ENCODE measurements at regions not wholly inside any gene's neighbourhood (a gene's known extent, or its start where the extent isn't known, plus 50 kb on each side); places are given as distances from the start of the nearest gene placed in this dataset.

GRCh38 chr2:156164091-156164720 lies 168.3 kb downstream of the NR4A2 start:
- DNase-seq, result no peak

- no peak for DNase-seq
Measured at GRCh38 chr2:156158808-156159207, 173.7 kb downstream of the NR4A2 start.

DNA sequence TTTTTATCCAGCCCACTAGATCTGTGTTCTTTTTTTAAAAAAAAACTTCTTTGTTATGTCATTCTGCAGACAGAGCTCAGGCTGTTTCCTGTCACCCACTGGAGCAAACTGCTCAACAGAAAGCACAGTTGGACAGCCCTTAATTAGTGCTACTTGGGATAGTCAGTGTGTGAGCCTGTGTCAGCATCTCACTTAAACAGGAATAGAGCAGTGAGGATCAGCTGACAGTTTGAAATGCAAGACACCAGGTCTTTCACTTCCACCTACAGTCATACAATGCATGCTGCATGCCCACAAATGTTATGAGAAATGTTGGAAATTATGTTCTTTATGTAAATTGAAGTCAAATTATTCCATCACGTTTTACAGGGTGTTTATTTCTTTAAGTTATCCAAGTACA lies 174.9 kb downstream of the NR4A2 start:
- DNase-seq, result no peak

GRCh38 chr2:156156580-156156979 lies 175.9 kb downstream of the NR4A2 start:
- no peak for DNase-seq

DNA sequence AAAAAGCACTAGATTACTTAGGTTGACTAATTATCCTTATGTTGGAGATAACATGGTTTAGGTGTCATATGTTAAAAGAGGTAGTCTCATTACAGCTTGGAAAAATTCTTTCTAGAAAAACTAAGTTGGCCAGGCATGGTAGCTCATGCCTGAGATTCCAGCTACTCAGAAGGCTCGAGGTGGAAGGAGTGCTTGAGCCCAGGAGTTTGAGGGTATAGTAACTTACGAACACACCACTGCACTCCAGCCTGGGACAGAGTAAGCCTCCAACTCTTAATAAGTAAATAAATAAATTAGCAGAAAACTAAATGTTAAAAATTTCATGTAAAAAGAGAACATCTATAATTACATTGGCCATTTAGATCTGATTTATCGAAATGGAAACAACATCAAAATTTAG lies 177.2 kb downstream of the NR4A2 start:
- DNase-seq, result no peak

DNA sequence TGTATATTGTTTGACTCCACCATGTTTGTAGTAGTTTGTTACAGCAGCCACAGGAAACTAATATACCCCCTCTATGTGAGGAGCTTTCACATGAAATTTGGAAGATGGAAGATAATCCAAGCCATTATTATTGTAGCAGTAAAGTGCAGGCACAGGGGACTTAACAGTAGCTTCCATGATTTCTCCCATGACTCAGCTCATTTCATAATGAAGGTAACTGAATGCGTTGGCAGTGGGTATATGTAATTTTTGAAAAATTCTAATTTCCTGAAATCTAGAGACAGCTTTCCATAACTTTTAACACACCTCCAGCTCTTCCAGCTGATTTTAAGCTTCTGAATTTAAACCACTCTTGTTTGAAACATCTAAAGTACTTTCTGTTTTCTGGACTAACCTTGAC lies 181.2 kb downstream of the NR4A2 start:
- DNase-seq, result no peak

GRCh38 chr2:156147594-156148330 lies 184.8 kb downstream of the NR4A2 start:
- DNase-seq, result no peak

DNA sequence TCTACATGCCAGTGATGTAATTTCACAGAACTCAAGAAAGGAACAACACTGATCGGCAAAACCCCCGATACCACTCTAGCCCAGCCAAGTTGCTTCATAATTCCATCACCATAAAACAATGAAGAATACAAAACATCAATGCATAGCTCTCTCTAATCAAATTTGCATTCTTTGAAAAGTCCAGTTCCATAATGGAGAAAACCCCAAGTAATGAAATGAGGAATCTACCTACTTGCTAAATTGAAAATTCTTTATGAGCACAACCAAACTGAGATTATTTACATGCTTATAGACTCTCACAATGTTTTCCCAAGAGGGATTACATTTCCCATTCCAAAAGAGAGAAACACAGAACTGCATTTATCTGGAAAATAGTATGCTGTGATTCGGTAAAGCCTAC lies 186.5 kb downstream of the NR4A2 start:
- no peak for DNase-seq

DNA sequence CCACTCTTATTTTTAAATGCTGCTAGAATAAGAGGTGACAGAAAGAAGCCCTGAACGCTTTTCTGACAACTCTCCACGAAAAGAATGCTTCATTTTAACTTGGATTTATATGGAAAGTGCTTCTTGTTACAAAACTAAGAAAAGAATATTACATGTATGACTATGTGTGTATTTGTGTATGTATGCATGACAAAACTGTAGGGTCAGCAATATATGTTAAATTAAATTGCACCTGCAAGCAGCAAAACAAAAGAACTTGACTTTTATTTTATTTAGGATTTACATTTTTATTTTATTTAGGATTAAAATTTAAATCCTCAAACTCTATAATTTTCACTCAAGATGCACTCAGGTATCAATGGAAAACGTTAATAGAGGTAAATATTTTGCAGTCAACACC lies 187.1 kb downstream of the NR4A2 start:
- no peak for DNase-seq

DNA sequence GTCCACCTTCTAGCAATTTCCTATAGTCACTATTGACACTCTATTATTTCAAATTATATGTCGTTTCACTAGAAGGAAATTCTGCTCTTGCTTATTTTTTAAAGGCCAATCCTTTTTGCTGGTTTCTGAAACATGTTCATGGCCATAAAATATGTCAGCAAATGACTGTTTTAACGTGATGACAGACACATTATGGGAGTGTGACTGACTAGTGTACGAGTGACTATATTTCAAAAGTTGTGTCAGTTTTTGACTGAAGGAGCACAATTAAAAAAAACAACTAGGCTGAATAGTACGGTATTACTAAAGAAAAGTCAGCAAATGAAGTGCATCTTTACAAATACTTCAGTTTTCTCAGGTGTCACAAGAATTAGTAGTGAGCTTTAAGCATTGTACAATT lies 196.0 kb downstream of the NR4A2 start:
- DNase-seq, result no peak

- DNase-seq, result no peak
Measured at GRCh38 chr2:156134887-156135286, 197.6 kb downstream of the NR4A2 start.

DNA sequence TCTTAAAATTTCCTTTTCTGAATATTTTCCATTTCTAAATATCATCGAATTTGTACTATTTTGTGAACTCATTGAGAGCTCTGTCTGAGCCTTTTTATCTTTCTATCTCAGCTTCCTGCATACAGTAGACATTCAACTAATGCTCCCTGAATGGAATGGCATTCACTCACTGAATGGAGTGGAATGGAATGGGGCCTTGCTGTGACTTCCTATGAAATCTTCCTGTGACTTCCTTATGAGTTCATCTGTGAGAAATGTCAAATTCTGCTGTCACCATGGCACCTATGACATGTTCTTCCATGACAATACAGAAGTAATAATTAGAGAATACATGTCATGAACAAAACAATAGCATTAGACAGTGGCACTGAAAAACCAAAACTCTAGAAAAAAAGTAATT lies 199.6 kb downstream of the NR4A2 start:
- DNase-seq, result no peak

- DNase-seq, result no peak
Measured at GRCh38 chr2:156132130-156132529, 200.4 kb downstream of the NR4A2 start.

DNA sequence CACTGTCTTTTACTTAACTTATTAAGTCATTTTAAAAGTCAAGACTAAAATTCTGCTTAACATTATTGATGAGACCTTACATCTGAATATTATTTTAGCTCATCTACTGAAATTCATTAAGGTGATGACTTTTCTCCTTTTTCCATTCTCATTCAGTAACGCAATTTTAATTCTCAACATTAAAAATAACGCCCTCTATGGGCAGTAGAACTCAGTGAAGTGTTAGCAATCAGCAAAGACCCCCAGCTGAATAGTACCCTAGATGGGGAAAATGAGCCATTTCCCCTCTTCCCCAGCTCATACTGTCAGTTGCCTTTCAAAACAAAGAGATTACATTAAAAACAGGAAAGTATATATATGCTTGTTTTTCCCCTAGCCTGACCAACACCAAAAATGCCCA lies 203.3 kb downstream of the NR4A2 start:
- DNase-seq, result no peak

DNA sequence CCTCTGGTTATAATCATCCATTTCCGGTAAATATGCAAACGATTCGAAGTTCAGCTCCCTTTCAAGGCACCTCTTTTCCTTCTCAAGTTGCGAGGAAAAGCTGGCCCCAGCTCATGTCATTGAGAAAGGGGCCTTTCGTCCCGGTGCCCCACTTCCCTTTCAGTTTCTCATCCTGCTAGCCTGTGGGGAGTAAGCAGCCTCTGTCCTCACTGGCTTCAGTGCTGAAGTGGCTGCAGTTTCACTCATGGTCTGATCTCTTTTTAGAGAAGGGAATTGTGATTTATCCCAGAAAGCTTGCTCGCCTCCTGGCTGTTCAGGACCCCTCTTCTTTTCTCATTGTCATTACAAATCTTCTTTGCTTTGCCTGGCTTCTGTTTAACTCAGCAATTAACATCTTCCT lies 207.5 kb downstream of the NR4A2 start:
- no peak for DNase-seq

DNA sequence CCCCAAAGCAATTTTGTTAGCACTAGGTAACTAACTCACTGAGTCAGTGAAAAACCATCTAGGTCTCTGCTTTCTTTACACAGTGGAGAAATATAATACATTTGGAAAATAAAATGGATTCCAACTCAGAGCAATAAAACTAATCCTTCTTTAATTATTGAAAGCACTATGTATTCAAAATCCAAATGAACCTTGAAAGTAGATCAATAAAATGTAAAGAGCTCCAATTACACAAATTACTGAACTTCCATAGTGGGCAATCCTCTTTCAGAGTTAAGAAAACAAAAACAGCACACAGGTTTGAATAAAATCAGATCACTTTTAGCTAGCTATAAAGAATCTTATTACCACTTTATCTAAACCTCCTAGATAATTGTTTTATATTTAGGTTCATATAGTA lies 208.1 kb downstream of the NR4A2 start:
- no peak for DNase-seq

DNA sequence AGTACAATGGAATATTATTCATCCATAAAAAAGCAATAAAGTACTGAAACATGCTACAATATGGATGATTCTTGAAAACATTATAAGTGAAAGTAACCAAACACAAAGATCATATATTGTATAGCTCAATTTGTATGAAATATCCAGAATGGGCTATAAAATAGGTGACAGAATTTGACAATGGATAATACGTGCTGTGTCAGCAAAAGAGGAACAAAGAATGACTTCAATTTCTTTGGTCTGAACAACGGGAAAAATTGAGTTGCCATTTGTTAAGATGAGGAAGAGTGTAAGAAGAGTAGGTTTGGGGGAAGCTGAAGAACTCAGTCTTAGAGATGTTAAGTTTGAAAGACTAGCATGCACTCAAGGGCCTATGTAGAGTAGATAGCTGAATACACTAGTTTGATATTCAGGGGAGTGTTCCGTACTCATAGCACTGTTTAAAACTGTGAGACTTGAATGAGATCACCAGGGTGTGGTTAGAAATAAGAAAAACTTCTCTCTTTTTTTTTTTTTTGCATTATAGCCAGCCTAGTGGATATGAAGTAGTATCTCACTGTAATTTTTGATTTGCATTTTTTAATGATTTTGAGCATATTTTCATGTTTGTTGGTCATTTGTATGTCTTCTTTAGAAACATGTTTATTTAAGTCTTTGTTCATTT lies 213.6 kb downstream of the NR4A2 start:
- no peak for DNase-seq

DNA sequence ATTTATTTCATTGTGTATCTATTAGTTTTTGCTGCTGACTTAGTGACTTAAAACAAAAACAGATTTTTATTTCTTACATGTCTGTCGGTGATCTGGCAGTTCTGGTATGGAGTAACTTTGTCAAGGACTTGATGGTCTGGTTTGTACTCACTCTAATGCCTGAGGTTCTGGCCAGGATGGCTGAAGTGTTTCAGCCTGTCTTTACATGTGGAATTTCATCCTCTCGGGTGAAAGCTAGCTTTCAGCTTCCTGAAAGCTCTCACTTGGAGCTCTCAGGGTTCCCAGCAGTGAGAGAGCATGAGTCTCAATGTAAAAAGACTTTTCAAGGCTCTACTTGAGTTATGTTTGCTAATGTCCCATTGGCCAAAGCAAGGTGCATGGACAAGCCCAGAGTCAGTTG lies 216.4 kb downstream of the NR4A2 start:
- DNase-seq, result no peak

GRCh38 chr2:156115338-156115737 lies 217.2 kb downstream of the NR4A2 start:
- no peak for DNase-seq

- DNase-seq, result no peak
Measured at GRCh38 chr2:156112323-156112722, 220.2 kb downstream of the NR4A2 start.

GRCh38 chr2:156110890-156111289 lies 221.6 kb downstream of the NR4A2 start:
- DNase-seq, result peak; percentile 1 to 4

DNA sequence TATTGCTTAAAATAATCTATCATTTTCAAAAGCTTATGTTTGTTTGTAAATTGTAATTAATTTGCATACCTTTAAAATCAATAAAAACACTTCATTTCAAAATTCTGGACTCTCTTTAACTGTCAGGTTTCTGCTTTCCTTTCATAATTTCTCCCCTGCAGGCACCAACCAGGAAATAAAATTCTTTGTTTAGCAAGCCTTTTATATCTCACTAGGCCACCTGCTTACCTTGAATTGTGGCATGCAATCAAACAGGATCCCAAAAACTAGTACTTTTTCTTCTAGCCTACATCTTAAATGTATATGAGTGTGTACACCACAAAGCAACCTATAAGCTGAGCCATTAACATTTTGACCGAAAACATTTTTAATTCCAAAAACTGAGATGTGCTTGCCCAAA lies 233.1 kb downstream of the NR4A2 start:
- no peak for DNase-seq

GRCh38 chr2:156098506-156098905 lies 234.0 kb downstream of the NR4A2 start:
- DNase-seq, result no peak

- no peak for DNase-seq
Measured at GRCh38 chr2:156088587-156088986, 243.9 kb downstream of the NR4A2 start.

Data from activated CD4-positive, alpha-beta T cell treated with anti-CD3 and anti-CD28 coated beads for 4 hours (primary cell).